Ammon's horn (tissue), 1 donor: ENCODE measurements at regions not wholly inside any gene's neighbourhood (a gene's known extent, or its start where the extent isn't known, plus 50 kb on each side); places are given as distances from the start of the nearest gene placed in this dataset.

Experiments
- DNase-seq: peaks from one replicate; pipeline ENCODE4 v3.0.0-alpha.2; 2016; ENCODE audit warnings: low spot score

- no peak for DNase-seq
Observed at GRCh38 chr13:33746867-33747266, 71.1 kb upstream of the RFC3 start.

GRCh38 chr13:33751151-33751550 lies 66.8 kb upstream of the RFC3 start:
- DNase-seq: no peak

- DNase-seq: no peak
Observed at GRCh38 chr13:33752094-33752493, 65.9 kb upstream of the RFC3 start.

- no peak for DNase-seq
Observed at GRCh38 chr13:33752597-33752996, 65.4 kb upstream of the RFC3 start.

- DNase-seq: no peak
Observed at GRCh38 chr13:33756929-33757328, 61.0 kb upstream of the RFC3 start.

- peak; percentile 41 for DNase-seq
Observed at GRCh38 chr13:33757713-33758112, 60.2 kb upstream of the RFC3 start.

GRCh38 chr13:33758113-33758512 lies 59.8 kb upstream of the RFC3 start:
- DNase-seq: no peak

- no peak for DNase-seq
Observed at GRCh38 chr13:33761740-33762139, 56.2 kb upstream of the RFC3 start.

GRCh38 chr13:33763021-33763420 lies 54.9 kb upstream of the RFC3 start:
- no peak for DNase-seq

GRCh38 chr13:33764716-33765115 lies 53.2 kb upstream of the RFC3 start:
- no peak for DNase-seq

- no peak for DNase-seq
Observed at GRCh38 chr13:33766329-33767123, 51.4 kb upstream of the RFC3 start.

GRCh38 chr13:33767140-33767539 lies 50.8 kb upstream of the RFC3 start:
- no peak for DNase-seq
